HG02884 (cell line): ENCODE measurements at regions not wholly inside any gene's neighbourhood (a gene's known extent, or its start where the extent isn't known, plus 50 kb on each side); places are given as distances from the start of the nearest gene placed in this dataset.

Experiments used
- ATAC-seq: cut with Tn5 transposase; IDR thresholded peaks from one replicate; pipeline ENCODE4 v1.9.1; 2021; ENCODE audit warnings: mild to moderate bottlenecking, moderate library complexity; ENCODE audit not compliant: unreplicated experiment

DNA sequence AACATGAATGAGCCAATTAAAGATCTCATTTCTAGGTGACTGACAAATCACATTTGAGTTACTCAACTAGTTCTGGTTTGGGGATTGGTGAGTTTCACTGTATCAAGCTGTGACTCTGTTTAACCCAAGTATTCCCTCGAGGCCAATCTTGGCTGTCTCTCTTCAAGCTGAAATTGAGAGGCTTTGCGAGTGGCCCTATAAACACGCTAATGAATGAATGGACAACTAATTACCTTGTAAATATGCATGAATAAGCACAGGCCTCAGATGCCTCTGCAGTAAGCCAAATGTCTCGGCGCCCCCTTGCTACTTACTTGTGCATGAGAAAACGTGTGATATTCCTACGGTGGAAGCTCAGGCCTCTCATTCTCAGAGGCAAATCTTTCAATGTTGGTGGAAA lies 450.3 kb upstream of the PSMD7 start:
- no peak for ATAC-seq

DNA sequence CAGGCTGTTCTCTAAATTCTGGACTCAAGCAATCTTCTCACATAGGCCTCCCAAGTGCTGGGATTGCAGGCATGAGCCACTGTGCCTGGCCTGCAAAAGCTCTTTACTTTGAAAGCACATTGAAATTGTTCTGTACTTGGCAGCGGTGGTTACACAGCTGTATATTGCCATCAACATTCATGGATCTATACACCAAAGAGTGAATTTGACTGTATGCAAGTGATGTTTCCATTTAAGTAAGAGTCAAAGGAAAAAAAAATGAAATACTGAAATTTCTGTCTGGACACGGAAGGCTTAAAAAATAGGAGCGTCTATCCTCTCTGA lies 450.6 kb upstream of the PSMD7 start:
- no peak for ATAC-seq

DNA sequence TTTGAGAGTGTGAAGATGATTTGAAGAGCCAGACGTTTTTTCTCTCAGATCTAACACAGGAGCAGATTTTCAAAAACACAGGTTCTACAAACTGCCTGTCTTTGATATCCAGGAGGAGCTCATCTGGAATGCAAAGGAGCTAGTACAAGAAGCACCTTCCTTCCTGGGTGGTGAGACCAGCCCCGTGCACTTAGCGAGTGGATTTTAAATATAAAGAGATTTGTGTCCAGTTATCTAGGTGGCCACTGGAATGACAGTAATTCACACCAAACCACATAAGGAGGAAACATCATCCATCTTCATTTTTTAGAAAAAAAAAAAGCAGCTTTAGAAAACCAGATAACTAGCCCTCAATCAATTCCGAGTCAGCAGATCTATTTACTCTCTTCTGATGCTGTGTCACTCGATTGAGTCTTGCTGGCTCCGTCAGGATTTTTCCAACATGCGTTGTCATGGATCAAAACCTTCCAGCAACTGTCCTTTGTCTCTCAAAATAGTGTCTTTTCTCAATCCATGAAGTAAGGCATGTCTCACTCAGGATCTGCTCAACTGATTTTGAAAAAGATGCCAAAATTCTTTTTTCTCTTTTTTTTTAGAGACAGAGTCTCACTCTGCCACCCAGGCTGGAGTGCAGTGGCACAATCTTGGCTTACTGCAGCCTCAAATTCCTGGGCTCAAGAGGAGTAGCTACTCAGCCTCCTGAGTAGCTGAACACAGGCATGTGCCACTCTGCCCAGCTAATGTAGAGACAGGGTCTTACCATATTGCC lies 451.2 kb upstream of the PSMD7 start:
- no peak for ATAC-seq

DNA sequence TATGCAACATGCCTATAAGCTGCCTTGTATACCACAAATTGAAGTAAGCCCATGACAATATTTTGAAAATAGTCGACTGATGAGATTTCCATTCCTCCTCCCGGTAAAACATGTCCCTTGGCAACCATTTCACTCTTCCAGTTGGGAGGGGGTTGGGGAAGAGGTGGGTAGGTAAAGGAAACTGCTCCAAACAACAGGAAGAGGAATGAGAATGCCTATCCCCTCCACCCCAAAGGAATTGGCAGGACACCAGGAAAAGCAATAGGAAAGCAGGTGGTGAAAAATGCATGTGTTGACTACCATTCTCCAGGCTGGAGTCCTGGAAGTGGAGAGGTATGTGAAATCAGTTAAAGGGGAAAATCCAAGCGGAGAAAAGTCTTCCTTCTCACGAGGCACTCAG lies 455.9 kb upstream of the PSMD7 start:
- ATAC-seq = no peak

DNA sequence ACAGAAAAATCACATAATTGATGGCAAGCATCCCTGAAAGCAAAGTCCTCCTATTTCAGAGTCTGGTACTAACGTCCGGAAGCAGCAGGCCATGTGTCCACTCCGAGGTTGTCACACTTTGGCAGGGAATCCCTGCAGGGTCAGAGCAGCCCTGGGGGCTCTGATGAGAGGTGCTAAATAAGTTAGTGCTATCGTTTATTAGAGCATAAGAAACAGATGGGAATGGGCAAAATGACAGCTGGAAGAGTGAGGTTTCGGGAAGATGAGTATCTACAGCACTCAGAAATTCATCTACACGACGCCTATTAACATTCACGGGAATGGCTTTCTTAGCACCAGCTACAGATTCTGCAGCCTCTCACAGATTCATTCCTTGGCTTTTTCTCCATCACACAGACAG lies 465.4 kb upstream of the PSMD7 start:
- ATAC-seq = no peak

DNA sequence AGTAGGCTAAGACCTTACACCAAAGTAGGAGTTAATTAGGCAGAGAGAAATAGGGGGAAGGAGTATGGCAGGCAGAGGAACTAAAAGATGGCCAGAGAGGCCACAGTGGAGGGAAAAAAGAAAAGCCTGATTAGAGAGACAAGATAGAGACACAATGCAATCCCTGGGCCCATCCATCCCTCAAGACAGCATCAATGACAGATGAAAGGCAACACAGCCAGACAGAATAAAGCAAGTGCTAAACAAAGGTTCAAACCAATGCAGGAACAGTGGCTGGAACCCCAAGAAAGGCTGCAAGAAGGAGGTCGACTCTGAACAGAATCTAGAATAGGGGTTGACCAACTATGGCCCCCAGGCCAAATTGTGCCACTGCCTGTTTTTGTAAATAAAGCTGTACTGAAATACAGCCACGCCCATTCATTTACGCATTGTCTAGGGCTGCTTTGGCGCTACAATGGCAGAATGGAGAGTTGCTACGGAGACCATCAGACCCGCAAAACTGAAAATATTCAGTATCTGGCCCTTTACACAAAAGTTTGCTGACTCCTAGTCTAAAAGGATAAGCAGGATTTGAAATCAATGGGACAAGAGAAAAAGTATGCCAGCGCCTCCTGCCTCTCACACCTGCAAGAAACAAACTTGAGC lies 473.3 kb upstream of the PSMD7 start:
- ATAC-seq = no peak

DNA sequence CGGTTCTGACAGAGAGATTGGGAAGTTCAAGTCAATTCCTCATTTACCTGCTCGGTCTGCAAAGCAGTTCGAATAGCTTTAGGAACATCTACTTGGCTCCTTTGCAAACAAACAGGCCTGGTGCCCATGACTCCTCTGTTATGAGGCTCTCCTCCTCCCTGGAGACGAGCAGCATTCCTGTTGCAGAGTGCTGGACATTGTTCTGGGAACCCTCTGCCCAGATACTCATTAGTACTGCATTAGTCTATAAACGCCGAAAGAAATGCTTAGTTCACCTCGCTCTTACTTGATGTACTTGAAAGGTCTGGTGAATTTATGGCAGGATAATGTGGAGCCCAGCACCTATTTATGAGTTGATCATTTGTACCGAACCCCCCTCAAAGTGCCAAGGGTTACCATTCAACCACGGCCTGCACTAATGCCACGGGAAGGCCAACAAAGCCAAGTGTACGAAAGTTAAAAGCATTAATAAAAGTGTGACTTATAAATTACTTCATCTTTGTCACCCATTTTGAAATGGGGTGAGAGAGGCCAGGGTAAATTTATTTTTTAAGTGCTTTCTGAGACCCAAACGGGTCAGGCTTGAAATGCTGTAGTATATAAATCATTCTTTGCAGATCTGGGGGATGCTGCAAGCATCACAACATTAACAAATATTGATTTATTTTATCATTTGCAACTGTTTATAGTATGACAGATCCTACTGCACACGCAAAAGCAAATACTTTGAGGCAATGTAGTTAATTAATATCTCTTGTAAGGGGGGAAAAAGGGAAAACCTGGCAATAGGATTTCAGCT lies 478.9 kb upstream of the PSMD7 start:
- no peak for ATAC-seq

DNA sequence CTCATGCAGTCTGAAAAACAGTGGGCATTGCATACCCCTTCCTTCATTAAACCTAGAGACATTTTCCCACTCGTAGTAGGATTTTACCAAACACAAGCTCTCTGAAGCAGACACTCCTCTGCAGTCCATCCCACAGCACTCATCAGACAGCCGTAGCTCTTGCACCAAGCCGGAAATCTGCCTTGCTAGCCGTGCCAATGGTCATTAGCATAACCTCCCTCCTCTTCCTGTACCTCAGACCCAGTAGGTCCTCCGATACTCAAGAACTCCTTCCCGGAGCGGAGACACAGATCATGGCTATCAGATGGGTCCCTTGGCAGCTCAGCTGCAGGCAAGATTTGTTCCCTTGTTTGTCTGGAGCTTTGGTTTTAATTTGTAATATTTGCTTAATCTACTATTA lies 483.1 kb upstream of the PSMD7 start:
- no peak for ATAC-seq

DNA sequence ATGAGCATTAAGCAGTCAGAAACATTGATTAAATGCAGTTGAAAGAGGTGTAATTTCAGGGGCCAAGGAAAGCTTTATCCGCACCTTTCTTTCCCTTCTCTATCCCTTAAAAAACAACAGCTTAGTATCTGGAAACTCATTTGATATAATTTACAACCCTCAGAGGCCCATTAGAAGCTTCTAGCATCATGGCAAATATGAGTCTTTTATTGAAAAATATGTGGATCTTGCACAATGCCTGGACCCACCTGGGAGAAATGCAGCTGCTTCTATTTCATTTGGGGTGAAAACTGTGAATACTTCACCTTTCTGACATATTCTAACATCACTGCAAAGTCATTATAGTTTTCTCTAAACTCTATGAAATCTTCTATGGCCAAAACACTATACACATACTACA lies 492.2 kb upstream of the PSMD7 start:
- ATAC-seq = no peak

DNA sequence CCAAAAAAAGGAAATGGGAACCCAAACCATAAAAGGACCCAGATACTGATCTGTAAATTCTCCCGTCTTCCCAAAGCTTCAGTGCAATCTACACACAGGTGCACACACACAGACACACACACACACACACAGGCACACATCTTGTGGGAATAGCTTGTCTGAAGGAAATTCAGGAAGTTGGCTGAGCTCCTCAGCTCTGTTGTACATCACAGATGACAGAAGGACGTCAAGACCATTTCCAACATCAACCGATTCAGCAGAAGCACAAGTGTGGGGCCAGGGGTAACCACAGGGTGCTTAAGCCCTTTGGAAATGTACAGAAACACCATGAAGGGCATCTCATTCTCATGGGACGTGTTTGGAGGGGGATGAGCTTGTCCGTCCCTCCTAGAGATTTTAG lies 498.1 kb upstream of the PSMD7 start:
- ATAC-seq = no peak

DNA sequence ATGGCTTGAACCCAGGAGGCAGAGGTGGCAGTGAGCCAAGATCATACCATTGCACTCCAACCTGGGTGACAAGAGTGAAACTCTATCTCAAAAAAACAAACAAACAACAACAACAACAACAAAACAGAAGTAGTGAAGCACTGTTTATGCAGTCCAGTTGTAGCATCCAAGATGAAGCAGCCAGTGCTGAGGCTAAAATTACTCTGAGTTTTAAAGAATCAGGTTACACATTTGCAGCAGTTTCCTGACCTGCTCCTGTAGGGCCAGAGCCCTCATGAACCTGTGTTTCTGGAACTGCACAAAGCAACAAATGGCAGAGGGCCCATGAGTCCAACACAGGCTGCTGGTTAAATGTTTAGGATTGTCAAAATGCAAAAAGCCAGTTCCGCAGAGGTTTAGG lies 499.5 kb upstream of the PSMD7 start:
- ATAC-seq = no peak

DNA sequence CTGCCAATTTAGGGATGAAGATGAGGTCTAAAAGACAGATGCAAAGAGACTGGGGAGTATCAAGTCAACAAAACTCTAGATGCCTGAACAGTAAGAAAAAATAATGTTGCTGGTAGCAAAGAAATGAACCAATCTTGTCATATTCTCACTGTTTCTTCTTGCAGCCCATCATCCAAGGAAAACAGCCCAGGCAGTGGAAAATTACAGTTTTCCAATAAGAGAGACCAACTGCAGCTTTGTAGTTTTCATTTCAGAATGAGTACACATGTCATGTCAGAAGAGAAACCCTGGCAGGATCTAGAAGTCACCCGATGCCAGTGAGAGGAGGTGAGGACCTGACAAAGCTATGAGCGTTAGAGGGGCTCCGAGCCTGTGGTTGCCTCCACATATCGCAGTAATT lies 500.4 kb upstream of the PSMD7 start:
- no peak for ATAC-seq

DNA sequence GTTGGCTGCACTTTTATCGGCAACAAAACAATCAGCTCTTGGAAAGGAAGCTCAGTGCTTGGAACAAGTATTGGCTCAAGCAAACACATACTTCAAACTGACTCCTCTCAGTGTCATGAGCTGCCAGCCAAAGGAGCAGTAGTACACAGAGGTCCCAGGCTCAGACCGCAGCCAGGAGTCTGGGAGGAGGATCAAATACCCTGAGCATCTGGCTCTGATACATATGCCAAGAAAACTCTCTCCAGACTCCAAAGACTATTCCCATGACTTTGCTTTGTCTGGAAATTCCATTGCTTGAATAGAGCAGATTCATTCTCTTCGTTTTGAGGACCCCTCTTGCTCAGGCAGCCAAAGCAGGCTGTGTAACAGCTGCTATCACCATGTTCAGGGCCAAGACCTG lies 501.6 kb upstream of the PSMD7 start:
- ATAC-seq = no peak

DNA sequence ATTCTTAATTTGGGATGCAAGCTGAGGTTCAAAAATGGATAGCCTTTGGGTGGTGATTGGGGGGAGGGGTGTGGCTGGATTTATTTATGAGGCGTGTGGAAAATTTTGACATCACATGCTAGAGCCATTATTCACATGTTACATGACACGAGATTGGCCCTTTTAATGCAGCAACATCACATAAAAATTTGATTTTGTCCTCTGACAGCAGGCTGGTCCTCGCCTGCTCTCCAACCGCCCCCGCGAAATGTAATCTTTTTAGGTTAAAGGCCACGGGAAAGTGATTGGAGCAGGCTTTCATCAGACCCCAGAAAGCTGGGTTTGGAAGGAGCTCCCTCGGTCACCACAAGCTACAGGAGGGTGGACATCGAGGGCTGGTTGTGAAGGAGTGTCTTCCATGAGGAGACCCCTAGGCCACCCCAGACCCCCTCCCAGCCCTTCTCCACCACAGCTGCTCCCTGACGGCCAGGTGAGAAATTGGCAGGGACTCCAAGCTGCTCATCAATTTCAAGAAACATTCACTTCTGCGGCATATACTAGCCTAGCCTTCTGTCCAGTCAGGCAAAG lies 502.7 kb upstream of the PSMD7 start:
- ATAC-seq = no peak

DNA sequence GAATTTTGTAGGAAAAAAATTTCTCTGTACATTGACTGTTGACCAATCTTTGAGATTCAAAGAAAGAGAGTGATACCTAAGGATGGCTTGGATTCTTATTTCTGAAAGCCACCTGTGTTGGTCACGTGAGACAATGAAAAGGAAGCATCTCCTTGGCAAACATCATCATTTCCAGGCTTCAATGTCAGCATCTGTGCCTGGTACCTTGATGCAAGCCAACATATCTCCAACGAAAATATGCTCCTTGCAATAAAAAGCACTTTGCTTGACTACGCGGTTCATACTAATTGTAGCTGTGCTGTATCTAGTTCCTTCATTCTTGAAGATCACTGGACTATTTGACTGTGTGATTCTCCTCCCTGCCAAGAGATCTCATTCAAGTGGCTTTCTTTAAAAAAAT lies 503.4 kb upstream of the PSMD7 start:
- no peak for ATAC-seq

DNA sequence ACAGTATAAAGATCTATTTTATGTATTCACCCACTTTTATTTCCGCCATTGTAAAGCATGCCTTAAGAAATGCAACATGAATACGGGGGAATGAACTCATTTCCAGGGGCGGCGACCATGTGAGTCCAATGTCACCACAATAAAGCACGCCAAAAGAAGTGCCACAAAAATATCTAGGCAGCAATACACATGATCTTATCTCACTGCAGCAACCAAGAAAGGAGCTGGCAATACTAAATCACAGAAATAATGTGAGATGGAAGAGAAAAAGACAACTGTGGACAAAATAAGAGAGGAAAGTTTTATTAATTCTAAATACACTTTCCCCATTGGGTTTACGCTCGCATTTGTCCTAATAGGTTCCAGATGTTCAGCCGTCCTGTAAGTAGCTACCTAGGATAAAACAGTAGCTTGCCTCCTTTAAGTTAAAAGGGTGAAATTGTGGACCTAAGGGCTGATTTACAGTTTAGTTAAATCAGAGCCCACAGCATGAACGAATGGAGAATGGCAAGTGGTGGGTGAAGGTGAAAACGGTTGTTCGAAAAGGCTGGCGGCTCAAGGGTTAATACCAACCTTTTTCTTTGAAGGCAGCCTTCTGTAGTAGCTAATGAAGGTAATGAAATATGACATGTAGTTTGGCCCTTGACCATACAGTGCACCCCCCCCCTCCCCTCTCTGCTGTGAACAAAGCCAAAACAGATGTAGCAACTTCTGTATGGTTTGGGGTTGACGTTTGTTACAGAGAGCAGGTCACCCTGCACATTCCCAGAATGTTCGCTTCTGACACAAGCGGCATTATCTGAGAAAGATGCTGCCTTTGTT lies 504.2 kb upstream of the PSMD7 start:
- ATAC-seq = no peak

DNA sequence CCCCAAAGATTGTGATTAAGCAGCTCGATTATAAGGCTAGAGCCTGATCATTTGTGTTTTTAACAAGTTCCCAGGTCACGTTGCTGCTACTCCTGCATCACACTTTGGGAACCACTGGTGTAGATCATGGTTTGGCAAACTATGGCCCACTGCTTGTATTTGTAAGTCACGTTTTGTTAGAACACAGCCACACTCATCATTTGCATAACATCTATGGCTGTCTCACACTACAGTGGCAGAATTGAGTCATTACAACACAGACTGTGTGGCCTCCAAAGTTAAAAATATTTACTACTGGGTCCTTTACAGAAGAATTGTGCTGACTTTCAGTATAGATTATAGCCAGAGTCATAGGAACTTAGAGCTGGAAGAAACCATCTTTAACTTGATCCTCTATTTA lies 515.3 kb upstream of the PSMD7 start:
- ATAC-seq = no peak

DNA sequence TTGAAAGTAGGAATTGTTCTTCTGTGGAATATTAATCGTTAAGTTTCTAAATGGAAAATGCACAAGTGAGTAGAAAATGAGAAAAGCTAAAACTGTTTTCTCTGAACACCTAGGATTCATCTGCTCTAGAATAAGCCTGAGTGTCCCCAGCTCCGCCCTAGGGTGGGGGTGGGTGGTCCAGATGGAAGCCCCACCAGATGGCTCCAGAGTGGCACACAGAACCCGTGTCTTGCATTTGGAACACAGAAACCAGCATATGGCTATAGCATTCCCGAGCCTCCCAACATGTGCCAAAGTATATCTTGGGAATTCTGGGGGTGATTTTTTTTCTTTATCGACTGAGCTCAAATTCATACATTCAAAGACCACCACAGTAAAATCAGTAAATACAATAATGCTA lies 517.7 kb upstream of the PSMD7 start:
- no peak for ATAC-seq

DNA sequence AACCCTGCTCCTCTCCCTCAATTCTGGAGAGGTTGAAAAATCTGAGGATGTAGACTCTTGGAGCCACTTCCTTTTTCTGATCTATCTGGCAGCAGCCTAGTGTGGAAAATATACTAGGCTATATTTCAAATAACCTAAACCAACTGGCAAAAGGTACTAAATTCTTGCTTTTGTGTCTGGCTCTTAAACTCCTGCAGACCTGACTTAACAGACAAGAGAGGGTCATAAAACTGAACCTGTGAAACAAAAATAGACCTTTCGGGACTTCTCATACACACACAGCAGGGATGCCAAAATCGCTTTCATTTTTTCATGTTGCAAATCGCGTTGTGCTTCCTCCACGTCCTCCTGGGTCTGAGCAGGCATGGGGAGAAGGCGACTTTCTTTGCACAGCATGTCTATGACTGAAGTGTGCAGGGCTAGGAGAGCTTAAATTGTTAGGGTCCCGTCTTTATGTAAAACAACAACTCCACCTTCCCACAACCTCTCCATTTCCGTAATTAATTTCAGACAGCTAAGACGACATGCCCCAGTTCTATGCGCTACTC lies 520.7 kb upstream of the PSMD7 start:
- no peak for ATAC-seq

DNA sequence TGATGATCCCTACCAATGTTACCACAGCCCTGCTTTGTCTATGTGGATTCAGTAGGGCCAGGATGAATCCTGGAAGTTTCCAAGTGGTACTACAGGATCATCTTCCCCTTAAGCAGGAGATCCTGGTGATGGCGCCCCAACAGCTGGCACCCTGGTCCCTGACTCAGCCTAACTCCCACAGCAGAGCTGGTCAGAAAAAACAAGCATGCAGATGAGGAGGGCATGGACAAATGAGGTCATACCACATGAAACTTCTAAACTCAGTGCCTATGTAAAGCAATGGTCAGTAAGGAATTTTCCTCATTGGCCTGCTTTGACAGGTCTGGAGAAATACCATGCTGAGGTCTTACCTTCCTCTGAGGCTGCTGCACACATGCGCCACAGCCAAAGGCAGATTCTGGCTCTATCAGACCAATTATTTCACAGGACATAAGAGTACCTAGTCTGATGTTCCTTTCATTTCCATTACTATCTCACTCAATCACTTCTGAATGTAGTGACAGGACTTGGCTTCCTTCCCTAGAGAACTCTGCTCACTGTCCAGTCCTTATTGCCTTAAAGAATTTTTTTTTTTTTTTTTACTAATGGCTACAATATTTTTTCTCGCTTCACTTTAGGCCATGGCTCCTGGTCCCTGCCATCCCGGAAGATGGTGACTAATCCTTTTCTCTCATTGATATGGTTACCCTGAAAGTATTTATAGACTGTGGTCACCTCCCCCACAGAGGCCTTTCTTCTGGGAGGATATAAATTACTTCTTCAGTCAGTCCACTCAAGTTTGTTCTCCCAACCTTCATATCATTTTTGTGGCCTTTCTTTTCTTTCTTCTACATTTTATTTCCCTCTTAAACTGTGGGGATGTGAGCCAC lies 525.2 kb upstream of the PSMD7 start:
- no peak for ATAC-seq
